ENCODE measurements at regions not wholly inside any gene's neighbourhood (a gene's known extent, or its start where the extent isn't known, plus 50 kb on each side); places are given as distances from the start of the nearest gene placed in this dataset.
A peak's percentile ranks its signal among the peaks of the same experiment; 100 is the strongest.

GRCh38 chr15:39388118-39388517, 192.8 kb upstream of the THBS1 start:
- ATAC-seq: no peak
- no peak for TF ChIP-seq EP300 (IDR thresholded peaks at IDR 0.05)
- no peak for TF ChIP-seq FOSL2 (IDR thresholded peaks at IDR 0.05)
- TF ChIP-seq FOSL2 (CRISPR knock-in tag; IDR thresholded peaks at IDR 0.05): no peak
- TF ChIP-seq PHF8 (IDR thresholded peaks at IDR 0.05; ENCODE audit: borderline replicate concordance, low read depth): no peak
- no peak for TF ChIP-seq POLR2A (IDR thresholded peaks at IDR 0.05; ENCODE audit: low read length)
- TF ChIP-seq RARB (CRISPR knock-in tag; IDR thresholded peaks at IDR 0.05): no peak
- TF ChIP-seq, protein P1, sequence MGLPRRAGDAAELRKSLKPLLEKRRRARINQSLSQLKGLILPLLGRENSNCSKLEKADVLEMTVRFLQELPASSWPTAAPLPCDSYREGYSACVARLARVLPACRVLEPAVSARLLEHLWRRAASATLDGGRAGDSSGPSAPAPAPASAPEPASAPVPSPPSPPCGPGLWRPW (IDR thresholded peaks at IDR 0.05): no peak
- TF ChIP-seq ESRRA (IDR thresholded peaks at IDR 0.05; ENCODE audit: borderline replicate concordance, low read length): no peak
- no peak for TF ChIP-seq ZSCAN20 (CRISPR knock-in tag; IDR thresholded peaks at IDR 0.05)
- no peak for TF ChIP-seq MAZ (IDR thresholded peaks at IDR 0.05; ENCODE audit: borderline replicate concordance, low read depth, low read length)
- TF ChIP-seq CHD4 (IDR thresholded peaks at IDR 0.05; ENCODE audit: borderline replicate concordance): no peak
- TF ChIP-seq ZNF302 (CRISPR knock-in tag; IDR thresholded peaks at IDR 0.05): no peak
- TF ChIP-seq BHLHE40 (IDR thresholded peaks at IDR 0.05; ENCODE audit: low read depth, low read length): no peak
- no peak for TF ChIP-seq JUN (IDR thresholded peaks at IDR 0.05)
- no peak for TF ChIP-seq NR3C1 (IDR thresholded peaks at IDR 0.05)
- TF ChIP-seq USF2 (IDR thresholded peaks at IDR 0.05): no peak
- TF ChIP-seq GATA3 (IDR thresholded peaks at IDR 0.05; ENCODE audit: borderline replicate concordance): no peak
- TF ChIP-seq NFE2L2 (conservative IDR thresholded peaks at IDR 0.05; ENCODE audit: low read length): no peak
- no peak for TF ChIP-seq CEBPB (IDR thresholded peaks at IDR 0.05)
- no peak for TF ChIP-seq RCOR1 (IDR thresholded peaks at IDR 0.05; ENCODE audit: low read depth, low read length)
- TF ChIP-seq, protein P2, sequence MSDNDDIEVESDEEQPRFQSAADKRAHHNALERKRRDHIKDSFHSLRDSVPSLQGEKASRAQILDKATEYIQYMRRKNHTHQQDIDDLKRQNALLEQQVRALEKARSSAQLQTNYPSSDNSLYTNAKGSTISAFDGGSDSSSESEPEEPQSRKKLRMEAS (IDR thresholded peaks at IDR 0.05): no peak
- Histone ChIP-seq H3K4me2 (no peak overlapping the region), H3K4me3 (no peak overlapping the region), H3K4me1 (peaks cover 14% of the 10 kb centered on the region), H3K9me3 (no peaks in the 10 kb centered on the region), H3K27ac (no peak overlapping the region)
- no peak for DNase-seq (ENCODE audit: low read depth in 1 of 2, low spot score in 1 of 2)
- WGBS (ENCODE audit: missing lambda C conversion rate): 67% methylated on average over 2 of the region's 2 CpGs
- ChIA-PET POLR2A (no interaction called here), CTCF (no interaction called here)
- no peak for FAIRE-seq

- POLR2A ChIA-PET: no interaction called here
- no peak overlapping the region for H3K4me3 ChIP-seq
- DNase-seq (ENCODE audit: low read depth in 1 of 2, low spot score in 1 of 2): no peak
- CTCF ChIA-PET: interaction anchor here (1.2 kb wide), 2 partner anchors 10 to 189 kb away, joined by 3 read pairs; no protein-coding TSS in a partner anchor
- WGBS (ENCODE audit: missing lambda C conversion rate): 83% methylated on average over 5 of the region's 5 CpGs
- H3K4me2 ChIP-seq: no peak overlapping the region
- no peak for ATAC-seq
- H3K4me1 ChIP-seq: peaks cover 35% of the 10 kb centered on the region
- no peak for TF ChIP-seq MYC (IDR thresholded peaks at IDR 0.05; ENCODE audit: borderline replicate concordance, low read length)
- TF ChIP-seq HEYL (CRISPR knock-in tag; IDR thresholded peaks at IDR 0.05): no peak
- TF ChIP-seq CBX8 (IDR thresholded peaks at IDR 0.05): no peak
- no peak for TF ChIP-seq PHF8 (IDR thresholded peaks at IDR 0.05; ENCODE audit: borderline replicate concordance, low read depth)
- peak in 1 of 2 experiments; percentile 41; a peak in 2 of 4 replicates for TF ChIP-seq CEBPB (IDR thresholded peaks at IDR 0.05)
- no peaks in the 10 kb centered on the region for H3K9me3 ChIP-seq
- FAIRE-seq: no peak
- H3K27ac ChIP-seq: no peak overlapping the region
Measured at GRCh38 chr15:39391230-39391629, 189.6 kb upstream of the THBS1 start.

DNA sequence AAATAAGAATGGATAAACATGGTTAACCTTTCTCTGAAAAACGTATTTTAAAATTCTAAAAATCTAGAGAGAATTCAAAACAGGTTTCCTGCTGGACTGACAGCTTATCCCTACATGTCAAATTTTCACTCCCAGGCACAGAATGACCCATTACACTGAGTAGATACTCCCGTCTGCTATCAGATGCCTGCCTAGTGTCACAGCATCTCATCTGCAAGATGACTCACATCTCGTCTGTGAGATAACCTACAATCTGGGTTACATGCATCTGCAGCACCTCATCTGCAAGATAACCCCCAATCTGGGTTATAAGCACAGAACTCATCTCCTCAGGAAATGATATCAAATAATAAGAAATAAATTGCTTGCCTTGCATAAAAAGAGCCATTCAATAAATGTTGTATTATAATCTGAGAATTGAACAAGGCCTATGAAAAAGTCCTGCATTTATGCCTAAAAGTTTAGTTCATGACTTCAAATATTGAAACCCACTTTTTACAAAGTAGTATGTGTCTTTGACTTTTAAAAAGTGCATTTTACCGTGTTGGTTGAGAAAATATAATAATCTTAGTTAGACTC, 188.3 kb upstream of the THBS1 start:
- POLR2A ChIA-PET: no interaction called here
- ATAC-seq (no peak), DNase-seq (ENCODE audit: low read depth in 1 of 2, low spot score in 1 of 2) (no peak), FAIRE-seq (no peak)
- peak overlapping the region; percentile 49; the same call in 2 of the 3 replicates for H3K4me2 ChIP-seq
- H3K27ac ChIP-seq: no peak overlapping the region
- no peak overlapping the region for H3K4me3 ChIP-seq
- H3K4me1 ChIP-seq: peaks cover 35% of the 10 kb centered on the region
- TF ChIP-seq PHF8 (IDR thresholded peaks at IDR 0.05; ENCODE audit: borderline replicate concordance, low read depth) (no peak), MAFK (IDR thresholded peaks at IDR 0.05; ENCODE audit: partially characterized antibody) (peak; percentile 85), KDM5A (IDR thresholded peaks at IDR 0.05) (no peak)
- 32% methylated on average over 4 of the region's 4 CpGs for WGBS (ENCODE audit: missing lambda C conversion rate)
- no peaks in the 10 kb centered on the region for H3K9me3 ChIP-seq
- CTCF ChIA-PET: no interaction called here

Measured in A549 (cell line).